Astrocyte (in vitro differentiated cells and primary cell): ENCODE measurements at regions not wholly inside any gene's neighbourhood (a gene's known extent, or its start where the extent isn't known, plus 50 kb on each side); places are given as distances from the start of the nearest gene placed in this dataset.

Experiments
- DNase-seq: peaks from one replicate; pipeline ENCODE4 v3.0.0-alpha.2; 2010; ENCODE audit warnings: low read depth
- FAIRE-seq: peaks from 2 replicates; lab custom pipeline; 2011; peaks lifted over from hg19 to GRCh38; lab: Jason Lieb, UNC
- H2AFZ ChIP-seq: 2 replicates; pipeline ENCODE4 v1.6.0; 2012; ENCODE audit warnings: low read depth, low read length, inconsistent platforms
- H3K27ac ChIP-seq: 2 replicates; pipeline ENCODE4 v1.5.1; 2011; ENCODE audit warnings: low read depth, low read length, inconsistent platforms
- H3K27me3 ChIP-seq: 2 replicates; pipeline ENCODE4 v1.6.0; 2011; ENCODE audit warnings: low read length, inconsistent platforms; ENCODE audit not compliant: insufficient read depth
- H3K36me3 ChIP-seq: 2 replicates; pipeline ENCODE4 v1.5.1; 2011; ENCODE audit warnings: low read length, inconsistent platforms; ENCODE audit not compliant: insufficient read depth
- H3K4me1 ChIP-seq: 2 replicates; pipeline ENCODE4 v1.5.1; 2011; ENCODE audit warnings: low read length, inconsistent platforms; ENCODE audit not compliant: insufficient read depth
- H3K4me2 ChIP-seq: 2 replicates; pipeline ENCODE4 v1.6.0; 2012; ENCODE audit warnings: low read length, inconsistent platforms
- H3K4me3 ChIP-seq: 2 replicates; pipeline ENCODE4 v1.5.1; 2011; ENCODE audit warnings: low read depth, mild to moderate bottlenecking, low read length, inconsistent platforms; ENCODE audit not compliant: insufficient read depth
- H3K79me2 ChIP-seq: 2 replicates; pipeline ENCODE4 v1.6.0; 2012; ENCODE audit warnings: mild to moderate bottlenecking, low read length, inconsistent platforms; ENCODE audit not compliant: insufficient read depth
- H3K9ac ChIP-seq: 2 replicates; pipeline ENCODE4 v1.6.0; 2012; ENCODE audit warnings: mild to moderate bottlenecking, low read length, inconsistent platforms
- H3K9me3 ChIP-seq: 2 replicates; pipeline ENCODE4 v1.5.1; 2012; ENCODE audit warnings: low read depth, mild to moderate bottlenecking, low read length, inconsistent platforms; ENCODE audit not compliant: insufficient read depth
- H4K20me1 ChIP-seq: 2 replicates; pipeline ENCODE4 v1.6.0; 2012; ENCODE audit warnings: low read length, inconsistent platforms; ENCODE audit not compliant: insufficient read depth
- H3K27ac Mint-ChIP-seq: one replicate; pipeline ENCODE4 v1.8.0; 2021; ENCODE audit warnings: mild to moderate bottlenecking, mixed read lengths; ENCODE audit not compliant: unreplicated experiment
- H3K27me3 Mint-ChIP-seq: one replicate; pipeline ENCODE4 v1.8.0; 2021; ENCODE audit warnings: low read depth, mixed read lengths; ENCODE audit not compliant: unreplicated experiment
- H3K36me3 Mint-ChIP-seq: one replicate; pipeline ENCODE4 v1.8.0; 2021; ENCODE audit warnings: low read depth, mixed read lengths; ENCODE audit not compliant: unreplicated experiment
- H3K4me1 Mint-ChIP-seq: one replicate; pipeline ENCODE4 v1.8.0; 2021; ENCODE audit warnings: low read depth, mixed read lengths; ENCODE audit not compliant: unreplicated experiment
- H3K4me3 Mint-ChIP-seq: one replicate; pipeline ENCODE4 v1.8.0; 2021; ENCODE audit warnings: mild to moderate bottlenecking, moderate library complexity, mixed read lengths; ENCODE audit not compliant: unreplicated experiment
- H3K9me3 Mint-ChIP-seq: one replicate; pipeline ENCODE4 v1.8.0; 2021; ENCODE audit warnings: mild to moderate bottlenecking, mixed read lengths; ENCODE audit not compliant: unreplicated experiment
- EZH2 ChIP-seq: IDR thresholded peaks from 2 replicates; pipeline ENCODE4 v1.6.1; 2012; ENCODE audit warnings: mild to moderate bottlenecking, low read length, inconsistent platforms; ENCODE audit not compliant: insufficient read depth
- TF ChIP-seq, protein P1 (sequence below): IDR thresholded peaks from 2 replicates; pipeline ENCODE4 v1.5.1; 2011; ENCODE audit warnings: low read depth, mild to moderate bottlenecking, inconsistent platforms, low read length, moderate library complexity; ENCODE audit not compliant: insufficient read depth

DNA sequence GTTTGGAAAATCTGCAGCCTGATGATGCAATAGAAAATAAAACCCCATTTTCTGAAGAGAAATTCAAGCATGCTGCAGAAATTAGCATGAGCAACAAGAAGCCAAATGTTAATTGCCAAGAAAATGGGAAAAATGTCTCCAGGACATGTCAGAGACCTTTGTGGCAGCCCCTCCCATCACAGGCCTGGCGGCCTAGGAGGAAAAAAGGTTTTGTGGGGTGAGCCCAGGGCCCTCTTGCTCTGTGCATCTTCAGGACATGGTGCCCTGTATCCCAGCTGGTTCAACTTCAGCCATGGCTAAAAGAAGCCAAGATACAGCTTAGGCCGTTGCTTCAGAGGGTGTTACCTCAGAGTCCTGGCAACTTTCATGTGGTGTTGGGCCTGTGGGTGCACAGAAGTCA, 775.5 kb upstream of the SEL1L start:
- Mint-ChIP-seq H3K27ac (no peak overlapping the region), H3K36me3 (no peaks in the 10 kb centered on the region), H3K4me3 (no peak overlapping the region), H3K9me3 (peaks cover 4% of the 10 kb centered on the region), H3K27me3 (no peaks in the 10 kb centered on the region), H3K4me1 (no peaks in the 10 kb centered on the region)
- no peak overlapping the region for H3K27ac ChIP-seq
- TF ChIP-seq EZH2 = no peak
- TF ChIP-seq, protein P1, sequence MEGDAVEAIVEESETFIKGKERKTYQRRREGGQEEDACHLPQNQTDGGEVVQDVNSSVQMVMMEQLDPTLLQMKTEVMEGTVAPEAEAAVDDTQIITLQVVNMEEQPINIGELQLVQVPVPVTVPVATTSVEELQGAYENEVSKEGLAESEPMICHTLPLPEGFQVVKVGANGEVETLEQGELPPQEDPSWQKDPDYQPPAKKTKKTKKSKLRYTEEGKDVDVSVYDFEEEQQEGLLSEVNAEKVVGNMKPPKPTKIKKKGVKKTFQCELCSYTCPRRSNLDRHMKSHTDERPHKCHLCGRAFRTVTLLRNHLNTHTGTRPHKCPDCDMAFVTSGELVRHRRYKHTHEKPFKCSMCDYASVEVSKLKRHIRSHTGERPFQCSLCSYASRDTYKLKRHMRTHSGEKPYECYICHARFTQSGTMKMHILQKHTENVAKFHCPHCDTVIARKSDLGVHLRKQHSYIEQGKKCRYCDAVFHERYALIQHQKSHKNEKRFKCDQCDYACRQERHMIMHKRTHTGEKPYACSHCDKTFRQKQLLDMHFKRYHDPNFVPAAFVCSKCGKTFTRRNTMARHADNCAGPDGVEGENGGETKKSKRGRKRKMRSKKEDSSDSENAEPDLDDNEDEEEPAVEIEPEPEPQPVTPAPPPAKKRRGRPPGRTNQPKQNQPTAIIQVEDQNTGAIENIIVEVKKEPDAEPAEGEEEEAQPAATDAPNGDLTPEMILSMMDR = no peak
- no peak overlapping the region for H3K4me3 ChIP-seq
- no peak overlapping the region for H2AFZ ChIP-seq
- DNase-seq (no peak), FAIRE-seq (no peak)
- no peaks in the 10 kb centered on the region for H4K20me1 ChIP-seq
- H3K36me3 ChIP-seq = no peaks in the 10 kb centered on the region
- H3K9me3 ChIP-seq = peaks cover 7% of the 10 kb centered on the region
- no peak overlapping the region for H3K9ac ChIP-seq
- no peaks in the 10 kb centered on the region for H3K4me1 ChIP-seq
- H3K27me3 ChIP-seq = no peaks in the 10 kb centered on the region
- H3K79me2 ChIP-seq = no peaks in the 10 kb centered on the region
- H3K4me2 ChIP-seq = no peak overlapping the region

DNA sequence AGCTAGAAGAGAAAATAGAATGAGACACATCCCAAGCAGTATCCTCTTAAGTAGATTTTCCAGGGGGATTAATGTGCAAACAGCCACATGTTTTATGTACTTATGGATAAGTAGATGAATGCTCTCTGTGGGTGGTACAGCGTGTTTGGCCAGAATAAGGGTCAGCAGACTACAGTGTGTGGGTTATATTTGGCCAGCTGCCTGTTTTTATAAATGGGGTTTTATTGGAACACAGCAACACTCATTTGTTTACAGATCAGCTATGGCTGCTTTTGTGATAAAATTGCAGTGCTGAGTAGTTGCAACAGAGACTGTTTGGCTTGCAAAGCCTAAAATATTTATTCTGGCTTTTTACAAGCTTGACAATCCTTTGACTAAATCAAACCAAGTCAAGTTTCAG, 780.2 kb upstream of the SEL1L start:
- Histone ChIP-seq H3K4me2 (no peak overlapping the region), H3K9me3 (peaks cover 7% of the 10 kb centered on the region), H2AFZ (no peak overlapping the region), H4K20me1 (no peaks in the 10 kb centered on the region), H3K4me1 (no peaks in the 10 kb centered on the region), H3K36me3 (no peaks in the 10 kb centered on the region), H3K9ac (no peak overlapping the region), H3K27ac (no peak overlapping the region), H3K4me3 (no peak overlapping the region), H3K79me2 (no peaks in the 10 kb centered on the region), H3K27me3 (no peaks in the 10 kb centered on the region)
- no peaks in the 10 kb centered on the region for H3K36me3 Mint-ChIP-seq
- FAIRE-seq = no peak
- H3K9me3 Mint-ChIP-seq = peaks cover 3% of the 10 kb centered on the region
- H3K4me3 Mint-ChIP-seq = no peak overlapping the region
- no peak overlapping the region for H3K27ac Mint-ChIP-seq
- no peaks in the 10 kb centered on the region for H3K4me1 Mint-ChIP-seq
- no peak for TF ChIP-seq EZH2
- no peaks in the 10 kb centered on the region for H3K27me3 Mint-ChIP-seq
- DNase-seq = no peak

DNA sequence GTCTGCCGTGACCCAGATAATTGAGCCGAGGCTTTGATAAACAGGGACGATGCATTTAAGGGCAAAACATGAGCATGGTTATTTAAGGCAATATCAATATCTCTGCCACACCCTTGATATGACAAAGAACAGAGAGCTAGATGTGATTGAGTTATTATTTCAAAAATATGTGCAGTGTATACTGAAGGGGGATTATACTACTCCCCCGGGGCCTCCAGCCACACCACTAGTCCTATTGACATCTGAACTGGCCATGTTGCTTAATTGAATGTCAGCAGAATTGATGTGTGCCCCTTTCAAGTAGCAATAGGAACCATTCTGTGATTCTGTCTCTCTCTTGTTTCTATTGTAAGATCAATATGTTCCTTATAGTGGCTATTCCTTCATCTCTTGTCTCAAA, 794.8 kb upstream of the SEL1L start:
- H3K27ac ChIP-seq = no peak overlapping the region
- no peaks in the 10 kb centered on the region for H4K20me1 ChIP-seq
- no peak overlapping the region for H3K4me3 ChIP-seq
- no peaks in the 10 kb centered on the region for H3K27me3 ChIP-seq
- Mint-ChIP-seq H3K36me3 (no peaks in the 10 kb centered on the region), H3K4me3 (no peak overlapping the region), H3K9me3 (peaks cover 4% of the 10 kb centered on the region), H3K27ac (no peak overlapping the region), H3K27me3 (no peaks in the 10 kb centered on the region), H3K4me1 (no peaks in the 10 kb centered on the region)
- H3K79me2 ChIP-seq = no peaks in the 10 kb centered on the region
- no peak for DNase-seq
- H2AFZ ChIP-seq = no peak overlapping the region
- no peaks in the 10 kb centered on the region for H3K36me3 ChIP-seq
- TF ChIP-seq EZH2 = no peak
- TF ChIP-seq, protein P1 = no peak
- FAIRE-seq = no peak
- no peak overlapping the region for H3K4me2 ChIP-seq
- H3K9ac ChIP-seq = no peak overlapping the region
- H3K4me1 ChIP-seq = no peaks in the 10 kb centered on the region
- peaks cover 5% of the 10 kb centered on the region for H3K9me3 ChIP-seq
